CD14-positive monocyte (primary cell): ENCODE measurements at regions not wholly inside any gene's neighbourhood (a gene's known extent, or its start where the extent isn't known, plus 50 kb on each side); places are given as distances from the start of the nearest gene placed in this dataset.

Experiments
- DNase-seq, 3 donors: peaks; one replicate each; pipeline ENCODE4 v3.0.0-alpha.2; 2011 to 2022
- H2AFZ ChIP-seq: 2 replicates; pipeline ENCODE4 v1.6.0; 2012; ENCODE audit warnings: mild to moderate bottlenecking, low read depth, low read length, inconsistent platforms; ENCODE audit not compliant: insufficient read depth, poor library complexity, severe bottlenecking
- H3K27ac ChIP-seq, 2 donors: 1 replicate in 1 of 2; 2 replicates in 1 of 2; pipeline ENCODE4 v1.5.1; 2012 to 2013; ENCODE audit warnings: low read length in 2 of 2, control low read depth in 1 of 2, inconsistent platforms in 1 of 2, low read depth in 1 of 2, mild to moderate bottlenecking in 1 of 2
- H3K27me3 ChIP-seq, 2 donors: one replicate each; pipeline versions ENCODE4 v1.6.0 to v1.6.1; 2011 to 2013; ENCODE audit warnings: low read length in 2 of 2; ENCODE audit not compliant: control insufficient read depth in 2 of 2, insufficient read depth in 2 of 2
- H3K36me3 ChIP-seq, 2 donors: replicated peaks in 1 of 2; 1 replicate in 1 of 2; 2 replicates in 1 of 2; pipeline versions ENCODE4 v1.5.1 to v1.6.1; 2012 to 2013; ENCODE audit warnings: low read length in 2 of 2, control low read depth in 1 of 2, inconsistent platforms in 1 of 2, mild to moderate bottlenecking in 1 of 2; ENCODE audit not compliant: insufficient read depth in 2 of 2, control insufficient read depth in 1 of 2
- H3K4me1 ChIP-seq, 2 donors: 1 replicate in 1 of 2; 2 replicates in 1 of 2; pipeline versions ENCODE4 v1.5.1 to v1.6.1; 2012 to 2013; ENCODE audit warnings: low read length in 2 of 2, control low read depth in 1 of 2, inconsistent platforms in 1 of 2, mild to moderate bottlenecking in 1 of 2, moderate library complexity in 1 of 2; ENCODE audit not compliant: insufficient read depth in 2 of 2, control insufficient read depth in 1 of 2
- H3K4me2 ChIP-seq: replicated peaks from 2 replicates; pipeline ENCODE3; 2012; ENCODE audit warnings: low read length, moderate library complexity, mild to moderate bottlenecking; ENCODE audit not compliant: poor library complexity, severe bottlenecking; ENCODE audit errors: extremely low read depth
- H3K4me3 ChIP-seq, 3 experiments: fragments of 200-600 bp in 1 of 3; sonication (generic) in 1 of 3; replicated peaks in 1 of 3; 1 replicate in 2 of 3; 2 replicates in 1 of 3; pipeline ENCODE4 v1.5.1; 2011 to 2013; ENCODE audit warnings: low read length in 3 of 3, mild to moderate bottlenecking in 3 of 3, control low read depth in 2 of 3, low read depth in 2 of 3, inconsistent platforms in 1 of 3, moderate library complexity in 1 of 3
- H3K79me2 ChIP-seq: 2 replicates; pipeline ENCODE4 v1.6.0; 2012; ENCODE audit warnings: mild to moderate bottlenecking, control low read depth, inconsistent platforms, low read length, moderate library complexity; ENCODE audit not compliant: insufficient read depth
- H3K9ac ChIP-seq: 2 replicates; pipeline ENCODE4 v1.6.0; 2017; ENCODE audit warnings: low read length, mild to moderate bottlenecking; ENCODE audit not compliant: insufficient read depth, poor library complexity, severe bottlenecking
- H3K9me3 ChIP-seq, 2 donors: replicated peaks in 1 of 2; 1 replicate in 1 of 2; 2 replicates in 1 of 2; pipeline versions ENCODE4 v1.5.1 to v1.6.1; 2012 to 2013; ENCODE audit warnings: low read length in 2 of 2, control low read depth in 1 of 2; ENCODE audit not compliant: control insufficient read depth in 1 of 2, insufficient read depth in 1 of 2
- H4K20me1 ChIP-seq: 2 replicates; pipeline ENCODE4 v1.6.0; 2012; ENCODE audit warnings: mild to moderate bottlenecking, low read length, control low read depth, moderate library complexity; ENCODE audit not compliant: insufficient read depth
- H3K27ac Mint-ChIP-seq, 7 donors: one replicate each; pipeline ENCODE4 v1.8.0; 2020; ENCODE audit warnings: mild to moderate bottlenecking in 7 of 7, mixed read lengths in 7 of 7, moderate library complexity in 6 of 7, inconsistent platforms in 2 of 7
- H3K27me3 Mint-ChIP-seq, 3 donors: one replicate each; pipeline ENCODE4 v1.8.0; 2021 to 2022; ENCODE audit warnings: low read depth in 3 of 3, mild to moderate bottlenecking in 3 of 3, mixed read lengths in 3 of 3, moderate library complexity in 3 of 3, inconsistent platforms in 1 of 3
- H3K36me3 Mint-ChIP-seq, 2 donors: one replicate each; pipeline ENCODE4 v1.8.0; 2020; ENCODE audit warnings: mixed read lengths in 2 of 2, inconsistent platforms in 1 of 2, mild to moderate bottlenecking in 1 of 2
- H3K4me1 Mint-ChIP-seq: one replicate; pipeline ENCODE4 v1.8.0; 2020; ENCODE audit warnings: mild to moderate bottlenecking, mixed read lengths
- H3K4me3 Mint-ChIP-seq, 2 donors: one replicate each; pipeline ENCODE4 v1.8.0; 2020; ENCODE audit warnings: mild to moderate bottlenecking in 2 of 2, mixed read lengths in 2 of 2, moderate library complexity in 1 of 2
- H3K9me3 Mint-ChIP-seq, 7 donors: one replicate each; pipeline ENCODE4 v1.8.0; 2020 to 2022; ENCODE audit warnings: mixed read lengths in 7 of 7, mild to moderate bottlenecking in 6 of 7, moderate library complexity in 6 of 7, inconsistent platforms in 2 of 7
- CTCF ChIP-seq: fragments of 200-600 bp; IDR thresholded peaks from one replicate; pipeline ENCODE4 v1.8.0; 2022; ENCODE audit warnings: antibody characterized with exemption, mild to moderate bottlenecking
- WGBS: methylation state at CpG from one replicate; pipeline ENCODE4 v1.1.5; 2013; ENCODE audit warnings: missing lambda C conversion rate; ENCODE audit not compliant: insufficient coverage; 5-methylcytosine and 5-hydroxymethylcytosine counted together
- intact Hi-C, 2 donors: fragments of 100-400 bp; cut with micrococcal nuclease; formaldehyde crosslinking; loops; one replicate each; pipeline versions ENCODE4 v1.15.0 to v1.15.1; 2023

GRCh38 chr5:155098433-155098832 lies 84.9 kb downstream of the KIF4B start:
- no peaks in the 10 kb centered on the region for H3K36me3 Mint-ChIP-seq
- Histone ChIP-seq H3K4me2 (no peak overlapping the region), H3K9me3 (no peaks in the 10 kb centered on the region), H3K27me3 (no peaks in the 10 kb centered on the region), H3K4me3 (no peak overlapping the region), H4K20me1 (no peaks in the 10 kb centered on the region), H3K9ac (no peak overlapping the region), H3K36me3 (no peaks in the 10 kb centered on the region), H2AFZ (no peak overlapping the region), H3K27ac (no peak overlapping the region), H3K4me1 (no peaks in the 10 kb centered on the region), H3K79me2 (no peaks in the 10 kb centered on the region)
- no peak for DNase-seq
- intact Hi-C loops: no loop called here
- TF ChIP-seq CTCF: no peak
- no peaks in the 10 kb centered on the region for H3K4me1 Mint-ChIP-seq
- H3K27ac Mint-ChIP-seq: no peak overlapping the region
- no peak overlapping the region for H3K4me3 Mint-ChIP-seq
- WGBS: no CpG with 5 or more reads among the region's 1 CpG
- peaks cover 0 to 3% (median 1%) of the 10 kb centered on the region in 7 donors for H3K9me3 Mint-ChIP-seq
- peaks cover 3% of the 10 kb centered on the region in 3 donors for H3K27me3 Mint-ChIP-seq

- intact Hi-C loops: no loop called here
- H2AFZ ChIP-seq: no peak overlapping the region
- no peaks in the 10 kb centered on the region for H3K9me3 ChIP-seq
- H3K36me3 ChIP-seq: no peaks in the 10 kb centered on the region
- no peaks in the 10 kb centered on the region for H3K4me1 ChIP-seq
- H3K9ac ChIP-seq: no peak overlapping the region
- H3K27me3 ChIP-seq: no peaks in the 10 kb centered on the region
- H3K4me3 Mint-ChIP-seq: no peak overlapping the region
- peaks cover 2 to 4% (median 3%) of the 10 kb centered on the region in 3 donors for H3K27me3 Mint-ChIP-seq
- no peaks in the 10 kb centered on the region for H4K20me1 ChIP-seq
- H3K27ac Mint-ChIP-seq: no peak overlapping the region
- H3K27ac ChIP-seq: no peak overlapping the region
- no peak overlapping the region for H3K4me2 ChIP-seq
- no peaks in the 10 kb centered on the region for H3K36me3 Mint-ChIP-seq
- DNase-seq: no peak
- H3K4me3 ChIP-seq: no peak overlapping the region
- WGBS: 40% methylated on average over 2 of the region's 2 CpGs
- peaks cover 0 to 5% (median 2%) of the 10 kb centered on the region in 7 donors for H3K9me3 Mint-ChIP-seq
- H3K79me2 ChIP-seq: no peaks in the 10 kb centered on the region
- no peaks in the 10 kb centered on the region for H3K4me1 Mint-ChIP-seq
- TF ChIP-seq CTCF: no peak
Measured at GRCh38 chr5:155101697-155102096, 88.1 kb downstream of the KIF4B start.
